ENCODE measurements at regions not wholly inside any gene's neighbourhood (a gene's known extent, or its start where the extent isn't known, plus 50 kb on each side); places are given as distances from the start of the nearest gene placed in this dataset.
"Not testable (repeated sequence)": the region's sequence is repeated elsewhere in the genome, so short reads cannot be mapped to it uniquely, and the experiment has no call there.

- DNase-seq: no peak
These were observed 746.6 kb upstream of the NXPH2 start for GRCh38 chr2:139526781-139527180.

GRCh38 chr2:139518321-139518720, 738.1 kb upstream of the NXPH2 start:
- no peak for DNase-seq

DNA sequence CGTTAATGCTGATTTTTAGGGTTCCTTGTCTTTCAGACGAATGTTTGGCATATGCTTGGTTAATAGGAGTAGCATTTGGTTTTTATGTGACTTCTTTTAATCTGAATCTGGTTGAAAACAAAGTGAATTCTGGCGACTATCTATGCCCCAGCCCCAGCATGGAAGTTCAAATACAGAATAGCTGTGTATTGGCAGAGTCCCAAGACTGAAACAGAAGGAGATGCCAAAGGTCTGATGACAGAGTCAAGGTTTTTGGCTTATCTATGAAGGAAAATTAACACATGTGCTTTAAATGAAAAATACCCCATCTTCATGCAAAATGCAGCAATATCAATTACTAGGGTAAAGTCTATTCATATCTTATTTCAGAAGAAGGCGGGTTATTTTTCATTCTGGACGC, 734.8 kb upstream of the NXPH2 start:
- no peak for DNase-seq

GRCh38 chr2:139495851-139496250, 715.7 kb upstream of the NXPH2 start:
- DNase-seq: no peak

DNA sequence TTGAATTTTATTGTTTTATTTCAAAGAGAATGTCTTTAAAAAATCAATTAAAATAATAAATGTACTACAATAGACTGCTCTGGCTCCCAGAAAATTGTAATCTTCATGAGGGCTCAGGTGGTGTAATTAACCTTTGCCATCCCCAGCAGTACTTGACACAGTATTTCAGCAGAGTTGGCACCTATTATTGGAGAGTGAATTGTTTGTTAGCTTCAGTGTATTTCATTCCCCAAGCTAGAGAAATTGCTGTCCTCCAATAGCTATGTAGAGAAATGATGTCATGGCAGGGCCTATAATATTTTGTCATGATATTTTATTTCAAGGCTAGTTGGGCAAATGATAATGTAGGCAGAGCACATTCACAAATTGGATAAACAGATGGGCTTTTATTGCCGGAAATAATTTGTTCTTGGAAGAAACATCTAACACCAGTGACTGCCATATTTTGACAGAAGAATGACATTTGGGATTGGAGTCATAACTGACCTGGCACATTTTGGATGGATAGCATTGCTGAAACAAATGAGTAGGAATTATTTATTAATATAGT, 712.0 kb upstream of the NXPH2 start:
- DNase-seq: no peak

DNA sequence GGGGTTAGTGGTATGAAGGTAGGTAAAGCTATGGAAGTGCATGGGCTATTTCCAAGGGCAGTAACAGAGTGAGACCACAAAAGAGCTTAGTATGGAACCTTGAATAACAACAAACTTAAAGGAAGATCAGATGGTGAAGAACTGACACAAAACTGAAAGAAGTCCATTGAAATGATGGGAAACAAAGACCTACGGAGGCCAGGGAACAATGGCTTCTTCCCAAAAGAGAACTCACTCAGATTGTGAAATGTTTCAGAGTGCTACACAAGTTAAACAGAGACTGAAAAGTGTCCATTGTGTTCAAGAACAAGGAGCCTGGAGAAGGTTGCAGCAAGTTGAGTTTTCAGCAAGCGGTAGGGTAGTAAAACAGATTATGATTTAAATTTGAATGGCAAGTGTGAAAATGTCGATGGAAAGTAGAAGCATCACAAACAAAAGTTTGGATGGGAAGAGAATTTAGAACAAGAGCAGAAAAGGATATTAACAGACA, 700.0 kb upstream of the NXPH2 start:
- no peak for DNase-seq

DNA sequence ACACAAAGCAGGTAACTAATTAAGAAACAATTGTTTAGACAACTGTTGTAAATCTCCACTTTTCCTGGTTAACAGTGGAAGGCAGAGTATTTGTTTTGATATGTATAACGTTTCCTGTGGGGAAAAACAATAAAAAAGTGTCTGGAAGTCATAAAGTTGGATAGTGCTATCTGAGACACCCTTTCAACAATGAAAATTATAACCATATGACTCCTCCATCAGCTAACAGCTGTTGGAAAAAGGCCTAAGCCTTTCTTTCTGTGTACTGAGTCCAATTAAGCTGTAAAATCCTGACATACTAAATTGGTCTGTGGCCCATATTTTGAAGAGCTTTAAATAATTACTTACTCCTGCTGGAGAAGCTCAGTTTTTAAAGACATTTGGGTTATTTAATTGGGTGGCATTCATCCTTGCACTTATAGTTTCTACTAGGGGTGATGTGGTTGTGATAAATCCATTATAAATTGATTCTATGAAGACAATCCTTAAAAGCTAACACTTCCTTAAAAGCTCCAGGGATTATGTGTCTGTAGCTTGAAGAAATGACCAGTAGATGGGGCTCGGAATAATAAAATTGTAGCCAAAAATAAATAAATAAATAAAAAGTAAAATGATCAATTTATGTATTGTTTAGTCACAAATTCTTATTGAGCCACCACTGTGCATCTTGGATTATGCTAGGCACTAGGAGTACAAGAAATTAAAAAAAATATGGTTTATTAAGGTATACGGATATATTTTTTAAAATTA, 698.1 kb upstream of the NXPH2 start:
- peak; percentile 60 for DNase-seq

GRCh38 chr2:139477618-139478017, 697.4 kb upstream of the NXPH2 start:
- no peak for DNase-seq

DNA sequence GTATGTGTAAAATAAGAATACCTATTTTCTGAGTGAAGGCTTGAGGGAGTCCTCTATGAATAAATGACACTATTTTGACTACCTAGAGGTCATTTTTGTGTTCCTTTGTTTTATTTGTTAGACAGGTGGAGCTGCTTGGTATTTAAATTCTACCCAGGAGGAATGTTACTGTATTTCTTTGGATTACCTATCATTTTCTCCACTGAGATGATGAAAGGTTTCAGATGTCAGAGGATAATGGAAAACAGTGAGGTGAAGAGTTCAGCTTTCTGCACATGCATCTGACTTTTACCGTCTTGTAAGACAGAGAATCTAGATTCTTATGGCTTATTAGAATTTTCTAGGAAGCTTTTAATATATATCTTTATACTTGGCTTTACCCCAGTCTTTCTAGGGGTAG, 689.8 kb upstream of the NXPH2 start:
- DNase-seq: no peak

DNA sequence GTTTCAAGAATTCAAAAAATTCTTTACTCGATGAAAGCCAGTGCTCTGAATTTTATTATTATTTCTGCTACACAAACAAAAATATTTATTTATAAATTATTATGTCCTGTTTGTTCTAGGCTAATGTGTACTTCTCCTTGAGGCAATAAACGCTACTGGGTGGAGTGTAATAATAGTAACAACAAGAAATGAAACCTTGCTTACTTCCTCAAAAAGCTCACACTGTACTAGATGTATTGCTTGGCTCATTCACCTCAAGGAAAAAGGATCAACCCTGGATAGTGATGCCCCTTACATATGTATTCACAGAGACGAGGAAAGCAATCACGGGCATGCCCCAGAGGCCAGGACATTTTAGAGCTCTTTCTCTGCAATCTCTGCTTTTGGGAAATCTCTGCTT, 685.6 kb upstream of the NXPH2 start:
- DNase-seq: no peak

- DNase-seq: no peak
These were observed 677.7 kb upstream of the NXPH2 start for GRCh38 chr2:139457873-139458272.

DNA sequence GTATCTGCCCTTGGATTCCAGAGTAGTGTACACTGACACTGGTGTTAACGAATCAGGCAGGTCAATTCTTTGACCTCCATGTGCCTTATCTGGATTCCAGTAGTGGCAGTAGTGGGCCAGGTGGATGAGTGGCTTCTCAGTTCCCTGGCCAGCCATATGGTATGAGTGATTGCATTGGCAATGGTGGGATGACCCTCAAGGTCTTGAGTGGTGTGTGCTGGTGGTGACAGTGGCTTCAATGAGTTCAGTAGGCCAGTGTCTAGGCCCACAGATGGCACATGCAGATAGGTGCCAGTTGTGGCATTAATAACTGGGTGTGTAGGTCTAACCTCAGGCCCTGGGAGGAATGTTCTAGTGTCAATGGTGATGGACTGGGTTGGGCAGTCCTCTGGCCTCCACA, 674.1 kb upstream of the NXPH2 start:
- DNase-seq: no peak

DNA sequence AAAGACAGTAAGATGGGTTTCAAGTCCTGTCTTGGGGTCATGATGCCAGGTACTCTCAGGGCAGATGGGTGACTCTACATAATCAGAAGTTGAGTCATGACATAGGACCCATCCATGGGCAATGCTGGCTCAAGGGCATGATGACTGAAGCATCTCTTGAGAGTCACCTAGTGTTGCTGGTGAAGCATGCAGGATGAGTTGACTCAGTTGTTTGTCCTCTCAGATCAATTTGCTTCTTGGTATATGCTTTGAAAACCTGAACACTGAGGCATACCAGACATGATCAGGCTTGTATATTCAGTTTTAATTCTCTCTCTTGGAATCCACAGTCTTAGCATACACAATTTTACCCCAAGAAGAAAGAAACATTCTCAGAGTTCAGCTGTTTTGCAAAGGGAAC, 658.9 kb upstream of the NXPH2 start:
- no peak for DNase-seq

DNA sequence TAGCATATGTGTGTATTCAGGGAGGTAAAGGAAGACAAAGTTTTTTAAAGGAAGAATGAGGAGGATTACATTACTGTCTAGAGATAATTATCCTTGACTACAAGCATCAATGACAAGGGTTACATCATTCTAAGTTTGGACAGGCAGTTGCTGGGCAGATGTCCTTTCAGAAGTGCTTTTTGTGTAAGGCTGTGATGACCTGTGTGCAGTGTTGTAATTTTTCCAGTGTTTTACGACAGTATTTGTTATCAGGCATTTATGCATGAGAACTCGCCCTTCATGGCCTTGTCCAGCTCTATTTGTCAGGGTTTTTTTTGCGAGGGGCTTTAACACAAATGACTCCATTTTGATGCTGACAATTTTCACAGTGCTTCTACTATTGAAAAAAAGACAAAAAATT, 658.3 kb upstream of the NXPH2 start:
- DNase-seq: no peak

DNA sequence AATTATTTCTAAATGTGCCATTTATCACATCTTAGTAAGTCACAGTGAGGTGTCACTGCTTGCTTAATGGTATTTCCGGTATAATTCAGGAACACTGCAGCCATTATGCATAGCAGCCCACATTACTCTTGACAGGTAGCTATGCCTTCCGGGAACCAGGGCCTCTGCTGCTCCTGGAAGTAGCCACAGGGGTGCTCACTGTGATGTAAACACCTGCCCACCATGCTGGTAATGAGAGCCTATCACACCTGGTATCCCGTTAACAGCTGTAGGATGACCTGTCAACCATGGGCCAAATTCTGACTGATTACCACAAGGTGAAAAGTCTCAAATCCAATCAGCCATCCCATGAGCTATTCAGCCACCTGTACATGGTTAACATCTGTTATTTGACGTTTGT, 647.0 kb upstream of the NXPH2 start:
- no peak for DNase-seq

GRCh38 chr2:139424101-139424500, 643.9 kb upstream of the NXPH2 start:
- no peak for DNase-seq

DNA sequence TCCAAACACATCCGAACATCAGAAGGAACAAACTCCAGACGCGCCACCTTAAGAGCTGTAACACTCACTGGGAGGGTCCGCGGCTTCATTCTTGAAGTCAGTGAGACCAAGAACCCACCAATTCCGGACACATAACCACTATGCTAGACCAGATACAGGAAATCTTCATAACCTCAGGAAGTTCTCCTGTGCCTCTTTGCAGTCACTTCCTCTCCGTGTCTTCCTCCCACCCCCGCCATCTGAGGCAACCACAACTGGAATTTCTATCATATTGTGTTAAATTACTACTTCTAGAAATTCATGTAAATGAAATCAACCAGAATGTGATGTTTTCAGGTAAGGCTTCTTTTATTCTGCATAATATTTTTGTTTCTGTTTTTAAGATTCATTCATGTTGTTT, 631.0 kb upstream of the NXPH2 start:
- DNase-seq: no peak

DNA sequence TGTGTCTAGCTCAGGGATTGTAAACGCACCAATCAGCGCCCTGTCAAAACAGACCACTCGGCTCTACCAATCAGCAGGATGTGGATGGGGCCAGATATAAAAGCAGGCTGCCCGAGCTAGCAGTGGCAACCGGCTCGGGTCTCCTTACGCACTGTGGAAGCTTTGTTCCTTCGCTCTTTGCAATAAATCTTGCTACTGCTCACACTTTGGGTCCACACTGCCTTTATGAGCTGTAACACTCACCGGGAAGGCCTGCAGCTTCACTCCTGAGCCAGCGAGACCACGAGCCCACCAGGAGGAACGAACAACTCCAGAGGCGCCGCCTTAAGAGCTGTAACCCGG, 630.6 kb upstream of the NXPH2 start:
- DNase-seq: not testable (repeated sequence)

- DNase-seq: not testable (repeated sequence)
These were observed 630.1 kb upstream of the NXPH2 start for GRCh38 chr2:139410147-139410832.

DNA sequence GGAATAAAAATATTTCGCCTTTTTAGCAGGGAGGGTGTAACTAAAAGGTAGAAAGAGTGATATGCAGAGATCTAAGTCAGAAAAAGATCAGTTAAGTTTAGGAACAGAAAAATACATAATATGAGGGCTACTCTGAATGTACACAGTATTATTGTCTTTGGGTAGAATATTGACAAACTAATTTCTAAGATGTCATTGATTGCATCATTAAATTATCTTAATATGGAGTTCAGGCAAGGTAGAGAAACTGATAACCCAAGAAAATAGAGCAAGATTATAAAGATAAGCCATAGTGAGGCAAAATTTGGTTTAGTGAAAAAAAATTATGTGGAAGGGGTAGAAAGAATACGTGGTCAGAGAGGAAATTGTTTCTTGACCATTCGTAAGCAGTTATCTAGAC, 629.0 kb upstream of the NXPH2 start:
- no peak for DNase-seq

GRCh38 chr2:139403948-139404347, 623.8 kb upstream of the NXPH2 start:
- DNase-seq: peak; percentile 10

- DNase-seq: no peak
These were observed 614.6 kb upstream of the NXPH2 start for GRCh38 chr2:139394801-139395200.

GRCh38 chr2:139389391-139389790, 609.2 kb upstream of the NXPH2 start:
- no peak for DNase-seq

DNA sequence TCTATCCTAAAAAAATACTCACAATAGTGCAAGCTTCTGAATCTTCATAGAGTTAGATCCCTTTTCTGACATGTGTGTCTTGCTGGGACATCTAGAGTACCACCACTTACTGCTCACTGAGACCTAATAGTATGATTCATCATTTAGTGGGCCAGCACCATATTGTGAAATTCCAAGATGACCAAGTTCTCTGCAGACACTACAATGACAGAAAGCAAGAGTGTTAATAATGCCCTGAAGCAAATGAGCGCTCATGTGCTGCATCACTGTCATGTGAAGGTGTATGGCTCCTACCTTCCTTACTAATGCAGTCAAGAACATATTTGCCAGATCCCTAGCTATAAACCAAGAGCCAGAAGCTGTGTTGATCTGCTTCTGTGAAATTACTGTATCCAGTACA, 606.2 kb upstream of the NXPH2 start:
- no peak for DNase-seq

DNA sequence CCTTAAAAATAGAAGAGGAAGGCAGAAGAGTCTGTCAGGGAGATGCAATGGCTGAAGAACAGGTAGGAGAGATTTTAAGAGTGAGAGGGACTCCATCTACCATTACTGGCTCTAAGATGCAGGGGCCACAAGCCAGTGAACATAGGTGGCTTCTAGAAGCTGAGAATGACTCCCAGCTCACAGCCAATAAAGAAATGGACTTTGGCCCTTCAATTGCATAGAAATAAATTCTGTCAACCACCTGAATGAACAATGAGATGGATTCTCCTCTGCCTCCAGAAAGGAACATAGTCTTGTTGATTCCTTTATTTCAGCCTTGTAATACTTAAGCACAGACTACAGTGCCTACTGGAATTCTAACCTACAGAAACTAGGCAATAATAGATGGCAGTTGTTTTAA, 603.3 kb upstream of the NXPH2 start:
- no peak for DNase-seq

Data from DMS153 (cell line).